Suprapubic skin (tissue), 4 donors: ENCODE measurements at regions not wholly inside any gene's neighbourhood (a gene's known extent, or its start where the extent isn't known, plus 50 kb on each side); places are given as distances from the start of the nearest gene placed in this dataset.

Experiments
- DNase-seq, 2 donors: peaks; one replicate each; pipeline ENCODE4 v3.0.0-alpha.2; 2019; ENCODE audit warnings: low spot score in 2 of 2
- H3K27ac ChIP-seq: fragments of 200-600 bp; sonication (generic); one replicate; pipeline ENCODE4 v1.5.1; 2019
- H3K27me3 ChIP-seq: fragments of 200-600 bp; sonication (generic); one replicate; pipeline ENCODE4 v1.5.1; 2019
- H3K36me3 ChIP-seq: fragments of 200-600 bp; sonication (generic); one replicate; pipeline ENCODE4 v1.5.1; 2019
- H3K4me1 ChIP-seq: fragments of 200-600 bp; sonication (generic); one replicate; pipeline ENCODE4 v1.5.1; 2019
- H3K4me3 ChIP-seq: fragments of 200-600 bp; sonication (generic); one replicate; pipeline ENCODE4 v1.5.1; 2019; ENCODE audit warnings: mild to moderate bottlenecking
- H3K9me3 ChIP-seq: fragments of 200-600 bp; sonication (generic); one replicate; pipeline ENCODE4 v1.5.1; 2019
- CTCF ChIP-seq, 2 donors: fragments of 200-600 bp in 1 of 2; fragments of 450-650 bp in 1 of 2; sonication (generic) in 1 of 2; IDR thresholded peaks; one replicate each; pipeline ENCODE4 v1.5.1; 2016 to 2019; ENCODE audit warnings: antibody characterized with exemption in 2 of 2, mild to moderate bottlenecking in 1 of 2, moderate library complexity in 1 of 2
- EP300 ChIP-seq: sonication (generic); formaldehyde crosslinking; IDR thresholded peaks from one replicate; pipeline ENCODE4 v1.6.1; 2017; ENCODE audit warnings: antibody characterized with exemption
- POLR2A ChIP-seq, 2 donors: fragments of 450-650 bp; IDR thresholded peaks; one replicate each; pipeline ENCODE4 v1.6.1; 2017; ENCODE audit warnings: antibody characterized with exemption in 2 of 2, mild to moderate bottlenecking in 2 of 2, moderate library complexity in 2 of 2
- POLR2AphosphoS5 ChIP-seq, 3 donors: sonication (generic); formaldehyde crosslinking; IDR thresholded peaks; one replicate each; pipeline ENCODE4 v1.6.1; 2017; ENCODE audit warnings: antibody characterized with exemption in 3 of 3
- WGBS: methylation state at CpG from one replicate; pipeline ENCODE4 v1.1.5; 2018; 5-methylcytosine and 5-hydroxymethylcytosine counted together

DNA sequence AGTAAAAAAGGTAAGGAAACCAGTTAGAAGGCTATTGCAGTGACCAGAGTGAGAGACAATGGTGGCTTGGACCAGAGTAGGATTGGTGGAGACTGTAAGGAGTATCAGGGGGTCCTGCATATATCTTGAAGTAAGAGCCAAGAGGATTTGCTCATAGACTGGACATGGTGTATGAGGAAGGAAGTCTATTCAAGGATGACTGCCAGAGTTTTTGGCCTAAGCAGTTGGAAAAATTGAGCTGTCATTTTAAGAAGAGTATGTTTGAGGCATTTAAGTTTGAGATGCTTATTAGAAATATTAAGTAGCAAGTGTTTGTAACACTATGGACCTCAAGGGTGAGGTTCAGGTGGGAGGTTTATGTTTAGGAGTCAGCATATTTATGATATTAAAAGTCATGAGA lies 596.6 kb downstream of the METTL15 start:
- no peaks in the 10 kb centered on the region for H3K9me3 ChIP-seq
- TF ChIP-seq POLR2AphosphoS5 (IDR thresholded peaks at IDR 0.05) (no peak), EP300 (no peak), POLR2A (IDR thresholded peaks at IDR 0.05) (no peak), CTCF (IDR thresholded peaks at IDR 0.05) (no peak)
- no peaks in the 10 kb centered on the region for H3K27me3 ChIP-seq
- no peak overlapping the region for H3K27ac ChIP-seq
- no peaks in the 10 kb centered on the region for H3K36me3 ChIP-seq
- no peak overlapping the region for H3K4me3 ChIP-seq
- no peaks in the 10 kb centered on the region for H3K4me1 ChIP-seq
- DNase-seq: no peak

DNA sequence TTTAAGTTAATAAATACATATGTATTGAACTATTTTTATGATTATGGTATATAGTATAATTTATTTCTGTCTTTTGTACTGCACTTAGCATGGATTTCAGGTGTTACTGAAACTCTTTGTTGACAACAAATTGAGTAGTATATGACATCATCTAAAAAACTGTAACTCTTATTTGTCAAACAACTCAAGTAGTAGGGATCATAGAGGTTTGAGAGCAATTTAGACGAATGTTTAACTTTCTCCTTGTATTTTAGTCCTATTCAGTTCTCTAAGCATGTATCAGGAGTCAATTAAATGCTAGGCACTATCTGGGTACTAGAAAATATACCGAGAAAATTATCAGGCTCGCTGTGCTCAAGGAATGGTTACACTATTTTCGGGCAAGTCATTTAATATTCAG lies 595.2 kb downstream of the METTL15 start:
- no peaks in the 10 kb centered on the region for H3K27me3 ChIP-seq
- TF ChIP-seq CTCF (IDR thresholded peaks at IDR 0.05): no peak

DNA sequence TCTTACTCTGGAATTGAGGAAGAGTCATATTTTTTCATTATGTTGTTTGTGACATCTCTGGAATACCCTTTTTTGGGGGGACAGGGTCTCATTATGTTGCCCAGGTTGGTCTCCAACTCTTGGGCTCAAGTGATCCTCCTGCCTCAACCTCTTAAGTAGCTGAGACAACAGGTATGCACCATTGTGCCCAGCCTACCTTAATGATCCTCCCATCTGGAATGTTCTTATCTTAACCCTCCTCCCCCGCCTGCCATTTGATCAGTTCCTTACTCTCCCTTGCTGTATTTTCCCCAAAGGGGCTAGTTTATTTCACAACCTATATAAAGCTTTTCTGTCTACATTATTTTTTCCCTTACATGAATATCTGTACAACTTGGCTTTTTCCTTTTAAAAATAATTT lies 594.7 kb downstream of the METTL15 start:
- TF ChIP-seq EP300 (no peak), POLR2A (IDR thresholded peaks at IDR 0.05) (no peak)

More for the DNA sequence above, 595.2 kb downstream of the METTL15 start:
- Histone ChIP-seq H3K36me3 (no peaks in the 10 kb centered on the region), H3K9me3 (no peaks in the 10 kb centered on the region), H3K4me3 (no peak overlapping the region), H3K4me1 (no peaks in the 10 kb centered on the region), H3K27ac (no peak overlapping the region)
- DNase-seq: no peak
- 89% methylated on average over 4 of the region's 4 CpGs for WGBS

GRCh38 chr11:28702450-28702790 lies 594.2 kb downstream of the METTL15 start:
- H3K36me3 ChIP-seq: no peaks in the 10 kb centered on the region
- no peaks in the 10 kb centered on the region for H3K9me3 ChIP-seq
- no peak overlapping the region for H3K27ac ChIP-seq
- TF ChIP-seq CTCF (IDR thresholded peaks at IDR 0.05) (no peak), POLR2AphosphoS5 (IDR thresholded peaks at IDR 0.05) (no peak), EP300 (no peak), POLR2A (IDR thresholded peaks at IDR 0.05) (no peak)
- H3K27me3 ChIP-seq: no peaks in the 10 kb centered on the region
- no peak overlapping the region for H3K4me3 ChIP-seq
- no peak for DNase-seq
- no peaks in the 10 kb centered on the region for H3K4me1 ChIP-seq
- 55% methylated on average over 1 of the region's 1 CpG for WGBS

More for the DNA sequence above, 594.7 kb downstream of the METTL15 start:
- H3K36me3 ChIP-seq: no peaks in the 10 kb centered on the region
- WGBS: 95% methylated on average over 1 of the region's 1 CpG
- H3K9me3 ChIP-seq: no peaks in the 10 kb centered on the region
- DNase-seq: no peak
- no peak overlapping the region for H3K4me3 ChIP-seq
- no peaks in the 10 kb centered on the region for H3K4me1 ChIP-seq
- no peak overlapping the region for H3K27ac ChIP-seq
- H3K27me3 ChIP-seq: no peaks in the 10 kb centered on the region

DNA sequence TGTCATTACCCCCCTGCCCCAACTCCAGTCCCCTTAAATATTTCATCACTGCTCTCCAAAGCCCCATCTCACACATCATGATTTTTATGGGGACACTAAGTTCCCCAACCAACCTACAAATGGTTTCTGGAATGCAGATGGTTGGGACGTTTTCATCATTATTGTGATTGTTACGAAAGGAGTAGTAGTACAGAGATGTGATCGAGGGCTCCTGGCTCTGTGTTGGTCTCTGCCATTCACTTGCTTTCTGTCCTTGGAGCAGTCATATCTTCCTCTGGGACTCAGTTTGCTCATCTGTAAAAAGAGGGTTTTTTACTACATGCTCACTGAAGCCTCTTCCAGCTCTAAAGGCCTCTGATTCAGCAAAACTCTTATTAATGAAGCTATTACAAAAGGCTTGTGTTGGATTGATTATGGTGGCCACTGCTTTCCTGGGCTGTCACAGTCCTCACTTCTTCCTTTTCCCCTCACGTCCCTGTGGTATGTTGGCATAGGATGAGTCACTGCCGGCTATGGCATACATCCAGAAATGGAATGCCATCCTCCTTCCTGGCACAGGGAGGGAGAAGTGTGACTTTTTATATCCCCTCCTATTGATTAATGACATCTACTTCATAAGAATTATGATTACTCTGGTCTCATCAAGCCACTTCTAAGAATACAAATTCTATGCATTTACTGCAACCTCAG lies 593.7 kb downstream of the METTL15 start:
- no peak overlapping the region for H3K4me3 ChIP-seq
- H3K36me3 ChIP-seq: no peaks in the 10 kb centered on the region
- H3K27me3 ChIP-seq: no peaks in the 10 kb centered on the region
- no peaks in the 10 kb centered on the region for H3K9me3 ChIP-seq
- no peaks in the 10 kb centered on the region for H3K4me1 ChIP-seq
- TF ChIP-seq CTCF (IDR thresholded peaks at IDR 0.05) (no peak), EP300 (no peak), POLR2A (IDR thresholded peaks at IDR 0.05) (no peak), POLR2AphosphoS5 (IDR thresholded peaks at IDR 0.05) (no peak)
- no peak overlapping the region for H3K27ac ChIP-seq
- DNase-seq: no peak
- 51% methylated on average over 5 of the region's 5 CpGs for WGBS

DNA sequence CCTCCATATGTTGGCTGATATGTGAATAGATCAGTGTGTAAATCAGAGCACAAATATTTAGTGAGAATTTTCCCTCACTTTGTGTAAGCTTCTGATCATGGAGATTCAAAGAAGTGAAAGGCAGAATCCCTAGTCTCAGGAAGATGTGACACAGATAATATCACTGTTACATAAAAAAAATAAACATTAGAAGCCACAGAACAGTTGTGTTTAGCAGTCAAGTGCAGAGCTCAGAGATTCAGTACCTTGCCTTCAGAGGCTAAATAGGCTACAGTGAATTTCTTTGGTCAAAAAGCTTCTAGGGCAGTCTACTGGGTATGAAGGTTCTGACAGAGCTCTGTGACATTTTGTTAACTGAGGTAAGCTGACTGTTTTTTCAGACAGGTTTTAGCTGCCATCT lies 591.5 kb downstream of the METTL15 start:
- no peak overlapping the region for H3K4me3 ChIP-seq
- H3K9me3 ChIP-seq: no peaks in the 10 kb centered on the region
- no peaks in the 10 kb centered on the region for H3K27me3 ChIP-seq
- no peaks in the 10 kb centered on the region for H3K4me1 ChIP-seq
- TF ChIP-seq CTCF (IDR thresholded peaks at IDR 0.05) (no peak), POLR2A (IDR thresholded peaks at IDR 0.05) (no peak), EP300 (no peak), POLR2AphosphoS5 (IDR thresholded peaks at IDR 0.05) (no peak)
- H3K27ac ChIP-seq: no peak overlapping the region
- no peak for DNase-seq
- H3K36me3 ChIP-seq: no peaks in the 10 kb centered on the region
